B cell (primary cell): ENCODE measurements at regions not wholly inside any gene's neighbourhood (a gene's known extent, or its start where the extent isn't known, plus 50 kb on each side); places are given as distances from the start of the nearest gene placed in this dataset.

Source experiments
- ATAC-seq: fragments of 200-7000 bp; cut with Tn5 transposase; one replicate; pipeline ENCODE4 v1.10.0; 2021; ENCODE audit warnings: low read depth, mild to moderate bottlenecking, moderate number of reproducible peaks, moderate library complexity
- CTCF ChIA-PET: fragments of 350-600 bp; sonication (Branson Sonifier 250); formaldehyde crosslinking; loops from one replicate; lab custom pipeline; 2021; ENCODE audit warnings: antibody characterized with exemption, inconsistent platforms; lab: Charles Lee
- POLR2A ChIA-PET: fragments of 350-600 bp; sonication (Branson Sonifier 250); formaldehyde crosslinking; loops from one replicate; lab custom pipeline; 2021; ENCODE audit warnings: antibody characterized with exemption; lab: Charles Lee
- DNase-seq: peaks from one replicate; pipeline ENCODE4 v3.0.0; 2013
- H2AFZ ChIP-seq: 2 replicates; pipeline ENCODE4 v1.6.1; 2012; ENCODE audit warnings: mild to moderate bottlenecking, low read depth, low read length; ENCODE audit not compliant: insufficient read depth, poor library complexity, severe bottlenecking
- H3K27ac ChIP-seq, 2 donors: 1 replicate in 1 of 2; 2 replicates in 1 of 2; pipeline ENCODE4 v1.5.1; 2012 to 2013; ENCODE audit warnings: low read length in 2 of 2, mild to moderate bottlenecking in 2 of 2, moderate library complexity in 1 of 2
- H3K27me3 ChIP-seq, 4 experiments: fragments of 200-600 bp in 1 of 4; sonication (generic) in 1 of 4; replicated peaks in 1 of 4; 1 replicate in 2 of 4; 2 replicates in 2 of 4; pipeline versions ENCODE4 v1.6.1 to v1.7.0; 2013 to 2016; ENCODE audit warnings: low read length in 3 of 4, mild to moderate bottlenecking in 2 of 4, mixed read lengths in 1 of 4, moderate library complexity in 1 of 4; ENCODE audit not compliant: insufficient read depth in 4 of 4, control insufficient read depth in 3 of 4; ENCODE audit errors: control extremely low read depth in 1 of 4
- H3K36me3 ChIP-seq, 2 experiments: replicated peaks in 1 of 2; 1 replicate in 1 of 2; 2 replicates in 1 of 2; pipeline versions ENCODE4 v1.6.1 to v1.7.1; 2013; ENCODE audit warnings: low read length in 1 of 2; ENCODE audit not compliant: insufficient read depth in 2 of 2, control insufficient read depth in 1 of 2; ENCODE audit errors: control extremely low read depth in 1 of 2, extremely low read depth in 1 of 2
- H3K4me1 ChIP-seq, 2 donors: fragments of 200-600 bp in 1 of 2; sonication (generic) in 1 of 2; 1 replicate in 1 of 2; 2 replicates in 1 of 2; pipeline versions ENCODE4 v1.5.1 to v1.6.1; 2013 to 2017; ENCODE audit warnings: low read length in 2 of 2; ENCODE audit not compliant: control insufficient read depth in 2 of 2, insufficient read depth in 2 of 2
- H3K4me2 ChIP-seq: replicated peaks from 2 replicates; pipeline ENCODE3; 2012; ENCODE audit warnings: mild to moderate bottlenecking, low read depth, low read length; ENCODE audit not compliant: poor library complexity, severe bottlenecking
- H3K4me3 ChIP-seq, 5 experiments: fragments of 200-600 bp in 1 of 5; sonication (generic) in 1 of 5; 1 replicate in 3 of 5; 2 replicates in 2 of 5; pipeline versions ENCODE4 v1.5.1 to v1.7.0; 2011 to 2016; ENCODE audit warnings: low read length in 4 of 5, mild to moderate bottlenecking in 4 of 5, low read depth in 2 of 5, control low read depth in 1 of 5, moderate library complexity in 1 of 5; ENCODE audit not compliant: insufficient read depth in 1 of 5; ENCODE audit errors: control extremely low read depth in 1 of 5, extremely low read depth in 1 of 5
- H3K79me2 ChIP-seq: fragments of 200-600 bp; sonication (generic); one replicate; pipeline ENCODE4 v1.6.0; 2016; ENCODE audit warnings: low read length; ENCODE audit not compliant: control insufficient read depth, insufficient read depth
- H3K9ac ChIP-seq: fragments of 200-600 bp; sonication (generic); 2 replicates; pipeline ENCODE4 v1.6.1; 2017; ENCODE audit warnings: mild to moderate bottlenecking, low read length, moderate library complexity
- H3K9me3 ChIP-seq, 3 donors: one replicate each; pipeline versions ENCODE4 v1.6.1 to v1.7.1; 2013; ENCODE audit warnings: low read length in 2 of 3; ENCODE audit not compliant: control insufficient read depth in 2 of 3, insufficient read depth in 1 of 3; ENCODE audit errors: control extremely low read depth in 1 of 3
- H4K20me1 ChIP-seq: 2 replicates; pipeline ENCODE4 v1.6.0; 2012; ENCODE audit warnings: mild to moderate bottlenecking, low read length; ENCODE audit not compliant: insufficient read depth, control insufficient read depth, poor library complexity, severe bottlenecking
- H3K27ac Mint-ChIP-seq: one replicate; pipeline ENCODE4 v1.8.0; 2021; ENCODE audit warnings: mixed read lengths
- H3K27me3 Mint-ChIP-seq: one replicate; pipeline ENCODE4 v1.8.0; 2021; ENCODE audit warnings: mixed read lengths
- H3K4me1 Mint-ChIP-seq: one replicate; pipeline ENCODE4 v1.8.0; 2021; ENCODE audit warnings: mixed read lengths
- H3K4me3 Mint-ChIP-seq: one replicate; pipeline ENCODE4 v1.8.0; 2021; ENCODE audit warnings: mixed read lengths
- H3K9me3 Mint-ChIP-seq: one replicate; pipeline ENCODE4 v1.8.0; 2022; ENCODE audit warnings: mixed read lengths; ENCODE audit not compliant: insufficient read depth
- CTCF ChIP-seq: fragments of 200-600 bp; IDR thresholded peaks from one replicate; pipeline ENCODE4 v1.8.0; 2022; ENCODE audit warnings: antibody characterized with exemption, mild to moderate bottlenecking
- EZH2 ChIP-seq: IDR thresholded peaks from 2 replicates; pipeline ENCODE4 v1.6.1; 2012; ENCODE audit warnings: borderline replicate concordance, low read depth, mild to moderate bottlenecking, moderate library complexity, low read length; ENCODE audit not compliant: insufficient read depth, poor library complexity, severe bottlenecking
- WGBS: methylation state at CpG from one replicate; pipeline ENCODE4 v1.1.5; 2013; ENCODE audit warnings: missing lambda C conversion rate; ENCODE audit not compliant: insufficient coverage; 5-methylcytosine and 5-hydroxymethylcytosine counted together
- intact Hi-C: fragments of 100-400 bp; cut with micrococcal nuclease; formaldehyde crosslinking; loops from one replicate; pipeline ENCODE4 v1.10.0; 2022

GRCh38 chr7:83861876-83862275 lies 212.9 kb upstream of the SEMA3E start:
- no peak overlapping the region for H2AFZ ChIP-seq
- no peaks in the 10 kb centered on the region for H3K36me3 ChIP-seq
- no peak overlapping the region for H3K4me3 Mint-ChIP-seq
- H3K27ac Mint-ChIP-seq: no peak overlapping the region
- H4K20me1 ChIP-seq: no peaks in the 10 kb centered on the region
- no peaks in the 10 kb centered on the region for H3K27me3 ChIP-seq
- no peaks in the 10 kb centered on the region for H3K27me3 Mint-ChIP-seq
- H3K79me2 ChIP-seq: no peaks in the 10 kb centered on the region
- POLR2A ChIA-PET: no interaction called here
- no peaks in the 10 kb centered on the region for H3K4me1 Mint-ChIP-seq
- intact Hi-C loops: no loop called here
- no peak overlapping the region for H3K9ac ChIP-seq
- H3K4me1 ChIP-seq: no peaks in the 10 kb centered on the region
- no peak overlapping the region for H3K27ac ChIP-seq
- no peak overlapping the region for H3K4me2 ChIP-seq
- H3K9me3 Mint-ChIP-seq: peaks cover 2% of the 10 kb centered on the region
- H3K4me3 ChIP-seq: no peak overlapping the region
- TF ChIP-seq EZH2 (no peak), CTCF (no peak)
- ATAC-seq: no peak
- H3K9me3 ChIP-seq: no peaks in the 10 kb centered on the region
- CTCF ChIA-PET: no interaction called here
- no CpG with 5 or more reads among the region's 3 CpGs for WGBS
- no peak for DNase-seq

- POLR2A ChIA-PET: no interaction called here
- 40% methylated on average over 1 of the region's 1 CpG for WGBS
Observed at GRCh38 chr7:83859827-83860226, 210.9 kb upstream of the SEMA3E start.

More at GRCh38 chr7:83859827-83860226, 210.9 kb upstream of the SEMA3E start:
- TF ChIP-seq EZH2 (no peak), CTCF (no peak)
- Mint-ChIP-seq H3K27me3 (no peaks in the 10 kb centered on the region), H3K27ac (no peak overlapping the region), H3K9me3 (peaks cover 2% of the 10 kb centered on the region), H3K4me1 (no peaks in the 10 kb centered on the region), H3K4me3 (no peak overlapping the region)
- CTCF ChIA-PET: no interaction called here
- Histone ChIP-seq H3K9ac (no peak overlapping the region), H3K36me3 (no peaks in the 10 kb centered on the region), H3K4me2 (no peak overlapping the region), H3K27ac (no peak overlapping the region), H3K4me3 (no peak overlapping the region), H3K79me2 (no peaks in the 10 kb centered on the region), H3K4me1 (no peaks in the 10 kb centered on the region), H3K27me3 (no peaks in the 10 kb centered on the region), H4K20me1 (no peaks in the 10 kb centered on the region), H3K9me3 (no peaks in the 10 kb centered on the region), H2AFZ (no peak overlapping the region)
- DNase-seq (no peak), ATAC-seq (no peak)
- intact Hi-C loops: no loop called here
